K562 (cell line): ENCODE measurements at regions not wholly inside any gene's neighbourhood (a gene's known extent, or its start where the extent isn't known, plus 50 kb on each side); places are given as distances from the start of the nearest gene placed in this dataset.

Source experiments
- EZH2 ChIP-seq: IDR thresholded peaks from 2 replicates; pipeline ENCODE4 v1.6.1; 2012; ENCODE audit warnings: low read depth, mild to moderate bottlenecking, inconsistent platforms, low read length, borderline replicate concordance
- MCM2 ChIP-seq: fragments of 450-650 bp; IDR thresholded peaks from 2 replicates; pipeline ENCODE4 v1.6.1; 2017; ENCODE audit warnings: low read depth, mild to moderate bottlenecking
- MTF1 ChIP-seq: fragments of 250-450 bp; sonication (Bioruptor Pico); IDR thresholded peaks from 2 replicates; pipeline ENCODE4 v1.9.0; 2021; ENCODE audit warnings: moderate library complexity, mild to moderate bottlenecking, inconsistent platforms, borderline replicate concordance
- POLR2A ChIP-seq: fragments of 450-650 bp; conservative IDR thresholded peaks from 2 replicates; pipeline ENCODE4 v1.6.1; 2016
- TAF1 ChIP-seq: IDR thresholded peaks from 2 replicates; pipeline ENCODE4 v1.6.1; 2011; ENCODE audit warnings: mild to moderate bottlenecking, low read length, moderate library complexity; ENCODE audit not compliant: insufficient read depth, control insufficient read depth, severe bottlenecking; ENCODE audit errors: extremely low read depth
- TF ChIP-seq, protein P1 (sequence below), 2 experiments: fragments of 450-650 bp in 1 of 2; sonication (generic) in 1 of 2; formaldehyde crosslinking in 1 of 2; IDR thresholded peaks; 2 replicates each; pipeline versions ENCODE4 v1.7.1 to v1.9.0; 2016 to 2022; ENCODE audit warnings: inconsistent platforms in 1 of 2, mild to moderate bottlenecking in 1 of 2, missing genetic modification reagents in 1 of 2
- TF ChIP-seq, protein P2 (sequence below): sonication (generic); formaldehyde crosslinking; IDR thresholded peaks from 2 replicates; pipeline ENCODE4 v1.8.0; 2022; ENCODE audit warnings: mild to moderate bottlenecking, missing genetic modification reagents

DNA sequence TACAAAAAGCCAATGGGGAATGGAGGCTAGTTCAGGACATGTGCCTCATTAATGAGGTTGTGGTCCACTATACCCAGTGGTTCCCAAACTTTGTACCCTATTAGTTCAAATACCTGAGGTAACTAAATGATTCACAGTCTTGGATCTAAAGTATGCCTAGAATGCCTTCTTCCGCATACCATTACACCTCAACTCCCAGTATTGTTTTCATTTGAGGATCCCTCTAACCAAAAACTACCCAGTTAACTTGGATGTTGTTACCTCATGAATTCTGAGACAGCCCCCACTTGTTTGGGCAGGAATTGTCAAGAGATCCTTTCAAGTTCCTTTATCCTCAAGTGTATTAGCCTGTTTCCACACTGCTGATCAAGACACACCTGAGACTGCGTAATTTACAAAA is 439.2 kb downstream of the PCDH10 start:
- TF ChIP-seq, protein P1, sequence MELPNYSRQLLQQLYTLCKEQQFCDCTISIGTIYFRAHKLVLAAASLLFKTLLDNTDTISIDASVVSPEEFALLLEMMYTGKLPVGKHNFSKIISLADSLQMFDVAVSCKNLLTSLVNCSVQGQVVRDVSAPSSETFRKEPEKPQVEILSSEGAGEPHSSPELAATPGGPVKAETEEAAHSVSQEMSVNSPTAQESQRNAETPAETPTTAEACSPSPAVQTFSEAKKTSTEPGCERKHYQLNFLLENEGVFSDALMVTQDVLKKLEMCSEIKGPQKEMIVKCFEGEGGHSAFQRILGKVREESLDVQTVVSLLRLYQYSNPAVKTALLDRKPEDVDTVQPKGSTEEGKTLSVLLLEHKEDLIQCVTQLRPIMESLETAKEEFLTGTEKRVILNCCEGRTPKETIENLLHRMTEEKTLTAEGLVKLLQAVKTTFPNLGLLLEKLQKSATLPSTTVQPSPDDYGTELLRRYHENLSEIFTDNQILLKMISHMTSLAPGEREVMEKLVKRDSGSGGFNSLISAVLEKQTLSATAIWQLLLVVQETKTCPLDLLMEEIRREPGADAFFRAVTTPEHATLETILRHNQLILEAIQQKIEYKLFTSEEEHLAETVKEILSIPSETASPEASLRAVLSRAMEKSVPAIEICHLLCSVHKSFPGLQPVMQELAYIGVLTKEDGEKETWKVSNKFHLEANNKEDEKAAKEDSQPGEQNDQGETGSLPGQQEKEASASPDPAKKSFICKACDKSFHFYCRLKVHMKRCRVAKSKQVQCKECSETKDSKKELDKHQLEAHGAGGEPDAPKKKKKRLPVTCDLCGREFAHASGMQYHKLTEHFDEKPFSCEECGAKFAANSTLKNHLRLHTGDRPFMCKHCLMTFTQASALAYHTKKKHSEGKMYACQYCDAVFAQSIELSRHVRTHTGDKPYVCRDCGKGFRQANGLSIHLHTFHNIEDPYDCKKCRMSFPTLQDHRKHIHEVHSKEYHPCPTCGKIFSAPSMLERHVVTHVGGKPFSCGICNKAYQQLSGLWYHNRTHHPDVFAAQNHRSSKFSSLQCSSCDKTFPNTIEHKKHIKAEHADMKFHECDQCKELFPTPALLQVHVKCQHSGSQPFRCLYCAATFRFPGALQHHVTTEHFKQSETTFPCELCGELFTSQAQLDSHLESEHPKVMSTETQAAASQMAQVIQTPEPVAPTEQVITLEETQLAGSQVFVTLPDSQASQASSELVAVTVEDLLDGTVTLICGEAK (IDR thresholded peaks at IDR 0.05) = no peak
- TF ChIP-seq, protein P1 (CRISPR knock-in tag; IDR thresholded peaks at IDR 0.05) = no peak
- TF ChIP-seq MTF1 (CRISPR knock-in tag) (no peak), POLR2A (no peak), TAF1 (no peak), EZH2 (no peak), MCM2 (no peak)
- TF ChIP-seq, protein P2, sequence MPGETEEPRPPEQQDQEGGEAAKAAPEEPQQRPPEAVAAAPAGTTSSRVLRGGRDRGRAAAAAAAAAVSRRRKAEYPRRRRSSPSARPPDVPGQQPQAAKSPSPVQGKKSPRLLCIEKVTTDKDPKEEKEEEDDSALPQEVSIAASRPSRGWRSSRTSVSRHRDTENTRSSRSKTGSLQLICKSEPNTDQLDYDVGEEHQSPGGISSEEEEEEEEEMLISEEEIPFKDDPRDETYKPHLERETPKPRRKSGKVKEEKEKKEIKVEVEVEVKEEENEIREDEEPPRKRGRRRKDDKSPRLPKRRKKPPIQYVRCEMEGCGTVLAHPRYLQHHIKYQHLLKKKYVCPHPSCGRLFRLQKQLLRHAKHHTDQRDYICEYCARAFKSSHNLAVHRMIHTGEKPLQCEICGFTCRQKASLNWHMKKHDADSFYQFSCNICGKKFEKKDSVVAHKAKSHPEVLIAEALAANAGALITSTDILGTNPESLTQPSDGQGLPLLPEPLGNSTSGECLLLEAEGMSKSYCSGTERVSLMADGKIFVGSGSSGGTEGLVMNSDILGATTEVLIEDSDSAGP (CRISPR knock-in tag) = no peak
